Esophagus squamous epithelium (tissue), 5 donors: ENCODE measurements at regions not wholly inside any gene's neighbourhood (a gene's known extent, or its start where the extent isn't known, plus 50 kb on each side); places are given as distances from the start of the nearest gene placed in this dataset.

Experiments
- DNase-seq: peaks from one replicate; lab custom pipeline; 2025; lab: John Stamatoyannopoulos, UW
- H3K27ac ChIP-seq, 4 donors: fragments of 200-600 bp; sonication (generic); one replicate each; pipeline ENCODE4 v1.5.1; 2016 to 2019; ENCODE audit warnings: mild to moderate bottlenecking in 1 of 4
- H3K27me3 ChIP-seq, 4 donors: fragments of 200-600 bp; sonication (generic); 1 replicate in 3 of 4; 2 replicates in 1 of 4; pipeline versions ENCODE4 v1.5.1 to v1.6.0; 2017 to 2021; ENCODE audit warnings: antibody characterized with exemption in 1 of 4
- H3K36me3 ChIP-seq, 3 donors: fragments of 200-600 bp; sonication (generic); one replicate each; pipeline ENCODE4 v1.5.1; 2016 to 2019
- H3K4me1 ChIP-seq, 3 donors: fragments of 200-600 bp; sonication (generic); one replicate each; pipeline ENCODE4 v1.5.1; 2017 to 2019
- H3K4me3 ChIP-seq, 4 donors: fragments of 200-600 bp; sonication (generic); 1 replicate in 3 of 4; 2 replicates in 1 of 4; pipeline ENCODE4 v1.5.1; 2016 to 2019; ENCODE audit warnings: mild to moderate bottlenecking in 2 of 4, moderate library complexity in 1 of 4
- H3K9me3 ChIP-seq, 3 donors: fragments of 200-600 bp; sonication (generic); one replicate each; pipeline ENCODE4 v1.5.1; 2016 to 2019
- POLR2A ChIP-seq, 4 donors: fragments of 450-650 bp; IDR thresholded peaks; one replicate each; pipeline ENCODE4 v1.6.1; 2017; ENCODE audit warnings: antibody characterized with exemption in 4 of 4, mild to moderate bottlenecking in 4 of 4, moderate library complexity in 3 of 4
- WGBS, 2 donors: methylation state at CpG; one replicate each; pipeline ENCODE4 v1.1.5; 2018; 5-methylcytosine and 5-hydroxymethylcytosine counted together
- intact Hi-C: fragments of 100-400 bp; cut with DNase I; formaldehyde crosslinking; loops from one replicate; pipeline ENCODE4 v1.15.0; 2022
- TF ChIP-seq, protein P1 (sequence below), 6 experiments: fragments of 450-650 bp in 4 of 6; fragments of 200-600 bp in 2 of 6; sonication (generic) in 2 of 6; IDR thresholded peaks; one replicate each; pipeline ENCODE4 v1.5.1; 2016 to 2019; ENCODE audit warnings: antibody characterized with exemption in 6 of 6, mild to moderate bottlenecking in 4 of 6, moderate library complexity in 4 of 6
- donor health status: DM: yes; HTN: yes; CAD: no.

DNA sequence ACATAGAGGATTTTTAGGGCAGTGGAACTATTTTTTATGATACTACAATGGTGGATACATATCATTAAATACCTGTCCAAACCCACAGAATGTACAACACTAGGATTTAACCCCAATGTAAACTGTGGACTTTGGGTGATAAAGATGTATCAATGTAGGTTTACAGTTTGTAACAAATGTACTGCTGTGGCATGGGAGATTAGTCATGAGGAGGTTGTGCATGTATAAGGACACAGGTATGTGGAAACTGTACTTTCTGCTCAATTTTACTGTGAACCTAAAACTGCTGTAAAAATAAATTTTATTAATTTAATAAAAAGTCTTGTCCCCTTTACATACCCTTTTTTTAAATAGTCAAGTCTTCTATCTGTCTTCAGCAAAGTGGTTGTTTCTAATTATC lies 322.5 kb upstream of the EPHA3 start:
- DNase-seq, result no peak
- no peak overlapping the region for H3K27ac ChIP-seq

DNA sequence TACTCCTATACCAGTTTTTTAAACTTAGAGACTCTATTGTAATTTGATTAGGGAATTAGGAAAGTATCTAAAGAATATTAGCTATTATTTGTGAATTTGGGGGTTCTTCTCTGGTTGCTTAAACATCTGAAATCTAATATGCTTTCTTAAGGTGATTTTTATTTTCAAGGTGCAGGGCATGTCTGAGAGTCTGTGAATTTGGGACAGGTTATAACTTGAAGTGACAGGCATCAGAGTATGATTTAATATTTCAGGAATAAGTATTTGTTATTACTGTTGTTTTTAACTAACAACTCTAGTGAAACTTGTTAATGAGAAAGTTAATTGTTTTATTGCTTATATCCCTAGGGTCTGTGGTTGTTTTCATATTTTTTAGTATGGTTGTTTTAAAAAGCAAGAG lies 321.6 kb upstream of the EPHA3 start:
- Histone ChIP-seq H3K9me3 (no peaks in the 10 kb centered on the region), H3K36me3 (no peaks in the 10 kb centered on the region), H3K4me1 (no peaks in the 10 kb centered on the region), H3K27ac (no peak overlapping the region), H3K27me3 (no peaks in the 10 kb centered on the region), H3K4me3 (no peak overlapping the region)
- TF ChIP-seq, protein P1, sequence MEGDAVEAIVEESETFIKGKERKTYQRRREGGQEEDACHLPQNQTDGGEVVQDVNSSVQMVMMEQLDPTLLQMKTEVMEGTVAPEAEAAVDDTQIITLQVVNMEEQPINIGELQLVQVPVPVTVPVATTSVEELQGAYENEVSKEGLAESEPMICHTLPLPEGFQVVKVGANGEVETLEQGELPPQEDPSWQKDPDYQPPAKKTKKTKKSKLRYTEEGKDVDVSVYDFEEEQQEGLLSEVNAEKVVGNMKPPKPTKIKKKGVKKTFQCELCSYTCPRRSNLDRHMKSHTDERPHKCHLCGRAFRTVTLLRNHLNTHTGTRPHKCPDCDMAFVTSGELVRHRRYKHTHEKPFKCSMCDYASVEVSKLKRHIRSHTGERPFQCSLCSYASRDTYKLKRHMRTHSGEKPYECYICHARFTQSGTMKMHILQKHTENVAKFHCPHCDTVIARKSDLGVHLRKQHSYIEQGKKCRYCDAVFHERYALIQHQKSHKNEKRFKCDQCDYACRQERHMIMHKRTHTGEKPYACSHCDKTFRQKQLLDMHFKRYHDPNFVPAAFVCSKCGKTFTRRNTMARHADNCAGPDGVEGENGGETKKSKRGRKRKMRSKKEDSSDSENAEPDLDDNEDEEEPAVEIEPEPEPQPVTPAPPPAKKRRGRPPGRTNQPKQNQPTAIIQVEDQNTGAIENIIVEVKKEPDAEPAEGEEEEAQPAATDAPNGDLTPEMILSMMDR (IDR thresholded peaks at IDR 0.05), result no peak
- no peak for TF ChIP-seq POLR2A (IDR thresholded peaks at IDR 0.05)
- DNase-seq, result no peak
- intact Hi-C loops, result no loop called here

More for the DNA sequence above, 322.5 kb upstream of the EPHA3 start:
- no peaks in the 10 kb centered on the region for H3K27me3 ChIP-seq
- intact Hi-C loops, result no loop called here
- no peaks in the 10 kb centered on the region for H3K9me3 ChIP-seq
- no peaks in the 10 kb centered on the region for H3K4me1 ChIP-seq
- H3K4me3 ChIP-seq, result no peak overlapping the region
- TF ChIP-seq POLR2A (IDR thresholded peaks at IDR 0.05), result no peak
- TF ChIP-seq, protein P1 (IDR thresholded peaks at IDR 0.05), result no peak
- no peaks in the 10 kb centered on the region for H3K36me3 ChIP-seq

DNA sequence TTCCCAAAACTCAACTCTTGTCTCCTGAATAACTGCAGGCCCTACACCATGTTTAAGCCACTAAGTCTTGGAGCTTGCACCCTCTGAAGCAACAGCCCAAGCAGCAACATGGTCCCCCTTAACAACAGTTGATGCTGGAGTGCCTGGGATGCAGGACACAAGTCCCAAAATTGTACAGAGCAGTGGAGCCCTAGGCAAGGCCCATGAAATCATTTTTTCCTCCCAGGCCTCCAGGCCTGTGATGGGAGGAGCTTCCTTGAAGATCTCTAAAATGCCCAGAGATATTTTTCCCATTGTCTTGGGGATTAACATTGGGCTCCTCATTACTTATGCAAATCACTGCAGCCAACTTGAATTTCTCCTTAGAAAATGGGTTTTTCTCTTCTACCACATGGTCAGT lies 311.9 kb upstream of the EPHA3 start:
- no peak for DNase-seq
- no peaks in the 10 kb centered on the region for H3K36me3 ChIP-seq
- intact Hi-C loops, result no loop called here
- TF ChIP-seq, protein P1 (IDR thresholded peaks at IDR 0.05), result no peak
- no peak overlapping the region for H3K27ac ChIP-seq
- no peaks in the 10 kb centered on the region for H3K4me1 ChIP-seq
- no peak overlapping the region for H3K4me3 ChIP-seq
- H3K27me3 ChIP-seq, result no peaks in the 10 kb centered on the region
- peaks cover 0 to 16% (median 5%) of the 10 kb centered on the region in 3 donors for H3K9me3 ChIP-seq

DNA sequence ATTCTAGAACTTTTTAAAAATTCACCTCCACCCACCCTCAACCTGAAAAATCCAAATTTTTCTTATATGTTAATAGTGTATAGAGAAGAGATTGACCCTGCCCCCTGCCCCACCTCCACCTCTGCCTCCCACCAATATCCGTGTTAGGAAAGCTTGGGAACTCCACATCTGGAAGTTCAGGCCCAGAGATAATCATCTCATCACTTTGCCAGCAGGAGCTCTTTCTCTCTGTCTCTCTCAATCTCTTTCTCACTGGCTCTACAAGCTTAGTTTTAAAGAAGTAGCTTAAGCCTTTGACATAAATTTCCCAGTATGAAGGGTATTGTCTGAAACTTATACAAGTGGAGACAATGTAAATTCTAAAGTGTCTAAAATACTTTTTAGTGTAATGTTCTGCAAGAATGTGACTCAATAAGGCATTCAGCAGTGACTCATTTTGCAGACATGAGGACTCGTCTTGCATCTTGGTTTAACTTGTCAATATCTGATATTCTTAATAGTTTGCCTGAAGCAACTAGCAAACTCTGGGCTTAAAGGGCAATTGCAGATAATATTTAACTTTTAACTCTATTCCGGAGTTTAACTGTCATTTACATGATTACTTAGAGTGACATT lies 299.8 kb upstream of the EPHA3 start:
- no peaks in the 10 kb centered on the region for H3K36me3 ChIP-seq
- WGBS, 2 donors, result 33 to 46% methylated on average over 3 of the region's 3 CpGs
- intact Hi-C loops, result no loop called here
- no peak overlapping the region for H3K27ac ChIP-seq
- no peaks in the 10 kb centered on the region for H3K27me3 ChIP-seq
- no peak overlapping the region for H3K4me3 ChIP-seq
- no peak for TF ChIP-seq POLR2A (IDR thresholded peaks at IDR 0.05)
- TF ChIP-seq, protein P1 (IDR thresholded peaks at IDR 0.05), result no peak
- no peak for DNase-seq
- H3K4me1 ChIP-seq, result no peaks in the 10 kb centered on the region
- H3K9me3 ChIP-seq, result no peaks in the 10 kb centered on the region

DNA sequence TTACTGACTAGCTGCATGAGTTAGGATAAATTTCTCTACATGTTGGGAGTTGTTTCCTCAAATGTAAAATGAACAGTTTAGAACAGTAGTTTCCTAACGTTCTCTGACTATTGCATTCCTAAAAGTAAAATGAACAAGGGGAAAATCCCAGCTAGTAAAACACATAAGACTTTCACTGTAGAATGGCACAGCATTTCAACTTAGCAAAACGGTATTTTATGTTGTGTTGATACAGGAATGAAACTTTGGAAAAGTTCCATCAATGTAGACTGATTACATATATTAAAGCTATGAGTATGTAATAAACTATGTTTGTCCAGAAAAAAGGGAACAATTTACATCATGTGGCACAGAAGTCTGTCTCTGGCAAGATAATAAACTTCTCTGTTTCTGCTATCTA lies 297.4 kb upstream of the EPHA3 start:
- H3K36me3 ChIP-seq, result no peaks in the 10 kb centered on the region
- no peaks in the 10 kb centered on the region for H3K4me1 ChIP-seq
- H3K9me3 ChIP-seq, result no peaks in the 10 kb centered on the region
- WGBS, 2 donors, result 5 to 12% methylated on average over 2 of the region's 2 CpGs
- H3K27ac ChIP-seq, result no peak overlapping the region
- no peaks in the 10 kb centered on the region for H3K27me3 ChIP-seq
- intact Hi-C loops, result no loop called here
- no peak overlapping the region for H3K4me3 ChIP-seq
- no peak for DNase-seq
- no peak for TF ChIP-seq POLR2A (IDR thresholded peaks at IDR 0.05)
- TF ChIP-seq, protein P1 (IDR thresholded peaks at IDR 0.05), result no peak
